ACHN (cell line): ENCODE measurements at regions not wholly inside any gene's neighbourhood (a gene's known extent, or its start where the extent isn't known, plus 50 kb on each side); places are given as distances from the start of the nearest gene placed in this dataset.

Source experiments
- DNase-seq: peaks from one replicate; pipeline ENCODE4 v3.0.0-alpha.2; 2015
- in situ Hi-C: cut with HindIII; loops from 2 replicates; pipeline ENCODE4 v1.10.0; 2017; ENCODE audit warnings: low sequenced_read_pairs, low pct_ligation_motif_present, low pct_unique_long_range_greater_than_20kb

DNA sequence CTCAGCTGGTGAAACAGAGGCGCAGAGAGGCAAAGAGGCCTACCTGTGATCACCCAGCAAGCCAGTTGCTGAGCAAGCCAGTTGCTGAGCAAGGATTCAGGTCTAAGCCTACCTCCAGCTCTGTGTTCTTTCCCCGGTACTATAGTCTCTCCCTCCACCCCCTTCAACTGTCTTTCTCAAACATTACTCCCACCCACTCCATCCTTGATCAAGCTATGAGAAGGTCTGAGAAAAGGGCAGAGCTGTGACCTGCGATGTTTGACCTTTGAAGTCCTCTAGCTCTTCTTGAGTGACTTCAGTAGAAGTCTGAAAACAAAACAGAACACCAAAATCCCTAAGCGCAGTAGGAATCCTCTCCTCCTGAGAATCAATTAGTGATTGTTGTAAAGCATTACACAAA lies 665.2 kb upstream of the ID2 start:
- in situ Hi-C loops = no loop called here
- DNase-seq = no peak

DNA sequence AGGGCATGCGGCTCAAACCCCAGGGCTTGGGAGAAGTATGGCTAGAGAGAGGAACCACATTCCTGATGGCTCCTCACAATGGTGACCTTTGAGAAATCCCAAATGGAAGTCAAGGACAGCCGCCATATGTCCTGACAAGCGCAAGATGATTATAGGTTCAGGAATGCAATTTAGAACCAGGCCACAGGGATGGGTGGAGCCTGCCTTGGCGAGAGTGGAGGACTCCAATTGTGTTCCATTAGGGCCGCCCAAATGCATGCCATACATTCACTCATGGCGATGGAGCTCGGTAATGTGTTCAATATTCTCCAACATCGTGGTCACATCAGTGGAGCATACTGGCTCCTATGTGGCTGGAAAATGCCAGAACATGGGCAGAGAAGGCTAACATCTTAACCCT lies 662.9 kb upstream of the ID2 start:
- no peak for DNase-seq
- in situ Hi-C loops = no loop called here

DNA sequence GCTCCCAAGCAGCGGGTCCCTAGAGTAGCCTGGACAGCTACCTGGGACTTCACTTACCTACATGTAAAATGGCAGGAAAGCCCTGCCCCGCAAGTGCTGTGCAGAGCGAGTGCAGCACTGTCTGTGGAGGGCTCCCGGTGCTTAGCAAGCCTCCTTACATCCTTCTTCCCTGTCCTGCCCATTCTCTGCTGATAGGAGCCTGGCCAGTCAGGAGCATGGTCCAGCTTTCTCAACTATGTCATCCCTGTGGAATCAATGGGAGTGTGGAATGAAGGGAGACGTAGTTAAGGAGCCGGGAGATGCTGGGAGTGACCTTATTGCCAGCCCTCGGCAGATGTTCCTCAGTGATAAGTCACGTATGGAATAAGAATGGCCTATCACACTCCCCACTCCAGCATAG lies 661.9 kb upstream of the ID2 start:
- in situ Hi-C loops = no loop called here
- DNase-seq = no peak

DNA sequence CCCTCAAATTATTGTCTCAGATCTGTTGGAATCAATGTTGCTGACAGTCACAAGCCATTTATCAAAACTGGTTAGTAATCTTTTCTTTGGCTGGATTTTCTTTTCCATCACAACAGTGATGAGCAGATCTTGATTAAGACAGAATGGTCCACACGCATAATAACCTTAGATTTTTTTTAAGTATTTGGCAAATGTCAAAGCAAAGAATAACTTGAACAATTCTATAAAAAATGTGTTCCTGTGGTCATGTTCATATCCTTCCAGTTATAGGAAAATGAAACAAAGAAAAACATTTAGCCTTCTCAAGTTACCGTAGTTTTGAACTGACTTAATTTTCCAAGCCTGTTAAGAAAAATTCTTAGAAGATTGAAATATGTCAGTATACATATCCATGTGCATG lies 659.9 kb upstream of the ID2 start:
- no peak for DNase-seq
- in situ Hi-C loops = no loop called here

DNA sequence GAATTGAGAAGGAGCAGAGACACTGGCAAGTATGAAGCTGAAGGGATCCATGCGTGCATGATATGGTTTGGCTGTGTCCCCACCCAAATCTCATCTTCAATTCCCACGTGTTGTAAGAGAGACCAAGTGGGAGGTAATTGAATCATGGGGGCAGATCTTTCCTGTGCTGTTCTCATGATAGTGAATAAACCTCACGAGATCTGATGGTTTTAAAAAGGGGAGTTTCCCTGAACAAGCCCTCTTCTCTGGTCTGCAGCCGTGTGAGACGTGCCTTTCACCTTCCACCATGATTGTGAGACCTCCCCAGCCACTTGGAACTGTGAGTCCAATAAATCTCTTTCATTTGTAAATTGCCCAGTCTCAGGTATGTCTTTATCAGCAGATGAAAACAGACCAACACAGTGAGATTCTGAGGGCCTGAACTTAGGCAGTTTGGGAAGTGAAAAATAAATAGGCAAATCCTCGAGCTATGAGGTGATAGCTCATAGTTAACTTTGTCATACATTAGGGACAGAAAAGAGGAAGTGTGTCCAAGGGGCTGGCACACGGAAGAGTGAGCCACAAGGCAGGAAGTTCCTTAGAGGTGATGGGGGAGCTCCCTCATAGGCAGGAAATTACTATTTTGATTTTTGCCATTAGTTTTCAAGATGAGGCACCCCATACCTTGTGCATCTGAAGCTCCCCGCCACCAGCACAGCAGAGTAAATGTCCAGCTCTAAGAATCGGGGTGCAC lies 658.8 kb upstream of the ID2 start:
- in situ Hi-C loops = no loop called here
- DNase-seq = no peak

DNA sequence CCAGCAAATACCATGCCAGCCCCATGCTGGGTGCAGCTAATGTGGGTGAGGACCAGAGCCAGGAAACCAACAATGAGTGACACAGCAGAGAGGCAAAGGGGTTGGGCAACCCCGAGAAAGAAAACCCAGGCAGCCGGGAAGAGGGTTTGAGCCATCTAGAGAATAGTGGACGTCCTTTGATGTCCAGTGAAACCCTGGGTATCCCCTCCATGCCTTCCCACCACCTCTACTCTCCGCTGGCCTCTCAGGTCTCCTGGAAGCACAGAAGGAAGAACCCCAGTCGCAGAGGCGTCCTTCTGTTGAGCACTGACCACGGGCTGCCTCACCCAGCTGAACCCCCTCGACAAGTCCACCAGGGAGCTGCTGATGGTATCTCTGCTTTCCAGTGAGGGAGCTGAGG lies 657.4 kb upstream of the ID2 start:
- in situ Hi-C loops = no loop called here
- DNase-seq = no peak

DNA sequence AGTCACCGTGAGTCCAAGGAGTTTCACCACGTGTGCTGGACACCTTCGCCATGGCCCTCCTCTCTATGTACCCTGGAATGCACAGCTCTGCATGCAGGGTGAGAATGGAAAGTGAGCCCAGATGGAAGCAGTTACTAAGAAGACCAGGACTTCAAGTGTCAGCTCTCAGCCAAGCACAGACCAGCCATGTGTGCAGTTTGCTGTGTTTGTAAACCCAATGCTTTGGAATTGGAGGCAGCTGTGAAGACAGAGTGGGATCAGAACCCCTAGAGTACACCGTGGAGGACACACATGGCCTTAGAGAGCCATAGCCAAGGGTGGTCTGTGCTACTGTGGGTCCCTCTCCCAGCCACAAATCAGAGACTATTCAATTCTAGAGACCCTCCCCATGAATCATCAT lies 655.5 kb upstream of the ID2 start:
- DNase-seq = no peak
- in situ Hi-C loops = no loop called here

DNA sequence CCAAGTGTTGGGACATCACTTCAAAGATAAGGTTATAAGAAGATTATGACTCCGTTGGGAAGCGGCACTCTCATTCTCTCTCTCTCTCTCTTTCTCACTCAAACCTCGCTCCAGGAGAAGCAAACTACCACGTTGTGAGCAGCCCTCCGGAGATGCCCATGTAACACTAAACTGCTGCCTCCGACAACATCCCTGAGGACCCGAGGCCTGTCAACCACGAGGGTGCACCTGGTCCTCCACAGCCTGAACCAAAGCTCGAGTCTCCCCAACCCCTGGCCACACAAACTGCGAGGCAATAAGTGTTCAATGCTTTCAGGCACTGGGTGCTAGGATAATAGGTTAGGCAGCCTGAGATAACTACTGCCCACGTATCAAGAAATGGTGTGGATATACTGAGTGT lies 654.5 kb upstream of the ID2 start:
- DNase-seq = no peak
- in situ Hi-C loops = no loop called here

DNA sequence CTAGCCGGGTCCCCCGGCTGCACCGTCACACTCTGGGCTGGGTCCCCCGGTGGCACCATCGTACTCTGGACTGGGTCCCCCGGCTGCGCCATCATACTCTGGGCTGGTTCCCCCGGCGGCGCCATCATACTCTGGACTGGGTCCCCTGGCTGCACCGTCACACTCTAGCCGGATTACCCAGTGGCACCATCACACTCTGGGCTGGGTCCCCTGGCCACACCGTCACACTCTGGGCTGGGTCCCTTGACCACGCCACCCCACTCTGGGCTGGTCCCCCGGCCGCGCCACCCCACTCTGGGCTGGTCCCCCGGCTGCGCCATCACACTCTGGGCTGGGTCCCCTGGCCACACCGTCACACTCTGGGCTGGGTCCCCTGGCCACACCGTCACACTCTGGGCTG lies 653.8 kb upstream of the ID2 start:
- in situ Hi-C loops = no loop called here
- no peak for DNase-seq

DNA sequence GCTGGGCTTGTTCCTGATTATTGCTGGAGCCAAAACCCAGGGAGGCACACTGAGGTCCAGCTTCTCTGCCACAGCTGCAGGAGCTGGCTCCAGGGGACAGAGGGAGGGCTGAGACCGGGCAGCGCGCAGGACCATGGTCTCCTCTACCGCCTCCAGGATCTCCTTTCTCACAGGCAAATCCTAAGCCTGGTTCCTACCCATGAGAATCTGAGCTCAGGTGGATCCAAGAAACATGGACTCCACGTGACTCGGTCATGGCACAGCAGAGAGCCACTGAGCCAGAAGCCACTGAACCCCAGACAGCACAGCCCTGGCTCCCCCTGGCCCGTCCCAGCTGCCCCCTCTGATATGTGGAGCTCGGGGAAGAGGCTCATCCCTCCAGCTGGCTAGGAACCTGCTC lies 653.4 kb upstream of the ID2 start:
- in situ Hi-C loops = no loop called here
- DNase-seq = no peak

DNA sequence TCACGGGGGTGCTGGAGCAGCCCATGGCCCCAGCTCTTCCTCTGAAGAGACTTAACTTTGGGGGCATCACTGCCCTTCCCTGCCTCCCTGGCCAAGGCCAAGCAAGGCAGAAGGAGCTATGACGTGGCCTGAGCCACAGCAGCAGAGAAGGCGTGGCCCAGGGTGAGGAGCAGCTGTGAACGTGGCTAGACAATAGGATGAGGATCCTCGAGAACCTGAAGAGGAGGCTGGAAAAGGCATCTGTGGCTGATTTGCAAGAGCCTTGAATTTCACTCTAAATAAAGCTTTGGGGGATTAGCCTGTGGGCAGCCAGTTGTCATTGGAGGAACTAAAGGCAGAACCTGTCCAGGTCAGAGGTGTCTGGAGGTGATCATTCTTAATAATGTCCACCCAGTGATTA lies 652.9 kb upstream of the ID2 start:
- in situ Hi-C loops = no loop called here
- no peak for DNase-seq

DNA sequence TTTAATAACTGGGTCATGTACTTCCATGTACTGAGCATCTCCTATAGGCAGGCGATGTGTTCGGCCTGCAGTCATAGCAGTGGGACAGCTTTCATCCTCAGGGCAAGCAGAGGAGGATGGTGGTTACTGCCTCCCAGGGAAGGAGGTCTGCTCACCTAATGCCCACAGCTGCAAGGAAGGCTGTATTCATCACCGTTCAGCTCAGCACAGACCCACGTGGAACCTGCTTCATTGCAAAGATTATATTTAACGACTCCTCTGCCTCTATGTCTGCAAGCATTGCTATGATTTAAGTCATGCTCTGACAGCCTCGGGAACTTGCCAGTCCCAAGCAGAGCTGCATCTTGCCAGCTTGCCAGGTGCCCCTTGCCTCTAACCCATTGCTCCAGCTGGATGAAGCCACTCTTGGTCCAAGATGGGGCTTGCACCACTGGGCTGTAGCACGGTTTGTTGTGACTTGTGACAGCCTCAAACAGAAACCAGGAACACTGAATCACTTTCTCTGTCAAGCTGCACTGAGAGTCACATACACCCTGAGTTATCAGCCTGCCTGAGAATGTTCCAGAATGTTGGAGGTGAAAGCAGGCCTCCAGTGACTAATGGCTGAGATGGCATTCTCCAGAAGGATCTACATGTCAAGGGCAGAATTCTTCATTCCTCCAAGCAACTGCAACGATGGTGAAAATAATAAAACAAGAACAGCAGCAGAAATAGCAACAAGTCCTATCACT lies 651.1 kb upstream of the ID2 start:
- in situ Hi-C loops = no loop called here
- DNase-seq = no peak

DNA sequence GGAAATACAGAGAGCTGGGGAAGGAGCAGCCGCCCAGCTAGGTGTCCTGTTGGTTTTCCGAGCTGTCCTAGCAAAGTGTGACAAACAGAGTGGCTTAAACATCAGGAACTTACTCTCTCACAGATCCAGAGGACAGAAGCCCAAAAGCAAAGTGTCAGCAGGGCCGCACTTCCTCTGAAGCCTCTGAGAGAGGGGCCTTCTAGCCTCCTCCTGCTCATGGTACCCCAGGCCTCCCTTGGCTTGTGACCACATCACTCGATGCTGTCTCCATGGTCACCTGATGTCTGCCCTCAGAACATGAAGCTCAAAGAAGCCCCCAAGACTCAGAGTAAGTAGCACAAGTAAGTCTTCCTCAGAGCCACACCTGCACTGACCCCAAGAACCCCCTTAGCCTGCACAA lies 650.5 kb upstream of the ID2 start:
- in situ Hi-C loops = no loop called here
- DNase-seq = no peak

DNA sequence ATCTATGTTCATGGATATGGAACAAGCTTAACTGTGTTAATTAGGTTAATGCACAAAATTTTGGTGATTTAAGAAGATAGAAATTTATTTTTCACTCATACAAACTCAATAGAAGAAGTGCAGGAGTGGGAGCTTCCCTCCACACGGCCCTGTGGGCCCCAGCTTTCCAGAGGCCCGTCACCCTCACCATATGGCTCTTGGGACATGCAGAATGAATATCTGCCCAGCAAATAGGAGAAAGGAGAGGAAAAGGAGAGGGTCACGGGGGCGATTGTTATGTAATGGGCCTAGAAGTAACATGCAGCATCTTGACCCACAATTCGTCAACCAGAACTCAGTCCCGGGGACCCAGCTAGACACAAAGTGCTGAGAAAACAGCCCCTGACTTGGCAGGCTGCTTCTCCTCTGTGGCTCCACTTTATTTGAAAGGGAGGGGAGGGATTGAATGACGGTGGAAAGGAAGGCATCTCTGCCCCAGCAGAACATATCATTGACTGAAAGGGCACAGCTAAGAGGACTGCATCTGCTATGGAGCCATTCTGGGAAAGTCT lies 648.2 kb upstream of the ID2 start:
- no peak for DNase-seq
- in situ Hi-C loops = no loop called here

DNA sequence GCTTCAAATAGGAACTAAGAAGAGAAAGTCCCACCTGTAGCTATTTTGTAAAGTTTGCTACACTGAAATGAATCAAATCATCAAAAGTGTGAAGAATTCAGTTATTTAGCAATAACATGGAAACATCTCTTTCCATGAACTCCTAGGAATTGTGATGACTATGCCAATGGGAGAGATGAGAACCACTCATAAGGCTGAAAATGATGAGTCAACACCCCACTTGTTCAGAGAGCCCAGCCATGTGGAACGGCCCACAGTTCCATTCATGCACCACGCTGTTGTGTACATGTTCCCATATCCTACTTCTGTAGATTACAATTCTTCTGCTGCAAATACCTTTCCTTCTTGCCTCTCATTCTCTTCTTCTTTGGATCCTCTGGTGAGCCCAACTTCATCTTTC lies 645.5 kb upstream of the ID2 start:
- in situ Hi-C loops = no loop called here

DNA sequence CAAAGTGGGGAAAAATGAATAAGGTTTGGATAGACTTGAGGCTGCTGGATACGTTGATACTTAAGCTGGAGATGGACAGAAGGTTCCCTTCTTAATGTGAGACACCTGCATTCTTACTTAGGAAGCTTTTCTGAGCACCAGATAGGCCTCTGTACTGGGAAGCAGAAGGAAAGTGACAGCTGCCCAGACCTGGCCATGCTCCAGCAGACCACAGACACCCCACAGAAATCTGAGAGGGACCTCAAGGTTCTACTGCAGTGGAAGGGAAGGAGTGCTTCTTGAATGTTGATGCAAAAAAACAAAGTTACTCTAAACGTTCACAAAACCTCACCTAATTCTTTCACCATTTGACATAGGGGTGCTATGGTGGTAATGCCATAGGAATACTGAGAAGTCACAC lies 642.1 kb upstream of the ID2 start:
- in situ Hi-C loops = no loop called here
- DNase-seq = no peak

More for the DNA sequence above, 645.5 kb upstream of the ID2 start:
- peak; percentile 77 for DNase-seq

DNA sequence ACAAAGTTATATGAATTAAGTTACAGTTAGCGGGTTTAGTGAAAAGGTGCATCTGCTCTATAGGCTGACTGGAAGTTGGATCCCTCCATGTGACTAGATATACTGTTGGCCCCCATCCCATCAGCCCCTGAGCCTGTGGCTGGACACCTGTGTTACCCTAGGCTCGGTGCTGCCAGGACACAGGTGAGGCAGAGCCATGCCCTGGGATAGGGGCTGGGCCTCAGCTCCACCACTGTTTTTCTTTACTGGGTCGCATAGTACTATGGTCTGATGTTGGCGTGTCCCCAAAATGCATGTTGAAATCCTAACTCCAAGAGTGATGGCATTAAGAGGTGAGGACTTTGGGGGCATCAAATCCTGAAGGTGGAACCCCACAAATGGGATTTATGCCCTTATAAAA lies 638.6 kb upstream of the ID2 start:
- no peak for DNase-seq
- in situ Hi-C loops = no loop called here

DNA sequence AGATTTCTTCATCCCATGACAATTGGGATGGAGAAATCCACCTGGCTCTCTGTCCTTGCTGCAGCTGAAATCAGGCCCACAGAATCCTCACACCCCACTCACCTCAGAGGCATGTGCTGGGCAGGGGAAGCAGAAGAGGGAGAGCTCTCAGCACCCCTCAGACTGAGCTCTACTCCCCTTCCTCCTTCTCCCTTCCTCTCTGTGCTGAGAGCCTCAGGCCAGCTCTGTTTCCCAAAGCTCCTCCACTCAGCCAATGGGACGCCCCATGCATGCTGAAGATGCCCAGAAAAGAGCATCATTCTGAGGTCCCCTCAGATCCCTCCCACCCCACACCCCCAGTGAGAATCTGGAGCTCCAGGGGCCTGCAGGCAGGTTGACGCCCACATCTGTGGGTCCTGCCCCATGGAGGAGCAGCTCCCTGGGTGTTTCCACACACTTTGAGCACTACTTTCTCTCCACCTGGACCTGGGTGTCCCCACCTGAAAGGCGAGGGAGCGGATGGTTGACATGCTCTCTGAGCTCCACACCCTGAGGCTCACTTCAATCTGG lies 637.7 kb upstream of the ID2 start:
- in situ Hi-C loops = no loop called here
- DNase-seq = no peak

DNA sequence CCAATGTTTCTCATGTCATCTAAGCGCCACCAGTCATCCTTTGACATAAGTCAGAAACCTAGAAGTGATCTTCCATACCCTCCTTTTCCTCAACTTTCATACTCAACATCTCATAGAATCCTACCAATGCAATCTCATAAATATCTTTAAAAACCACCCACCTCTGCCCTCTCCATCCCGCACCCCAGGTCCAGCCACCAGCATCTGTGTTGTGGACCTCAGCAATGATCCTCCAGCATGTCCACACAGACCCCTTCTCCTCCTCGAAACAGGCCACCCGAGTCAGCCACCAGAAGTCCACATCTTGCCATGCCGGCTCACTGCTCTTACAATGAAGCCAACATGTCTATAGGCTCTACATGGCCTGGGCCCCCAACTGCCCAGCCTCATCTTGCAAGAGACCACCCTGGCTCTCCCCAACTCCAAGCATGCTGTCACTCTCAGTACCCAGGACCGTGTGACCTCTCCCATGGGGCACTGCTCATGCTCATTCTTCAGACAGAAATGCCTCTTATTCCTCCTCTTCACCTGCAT lies 636.7 kb upstream of the ID2 start:
- in situ Hi-C loops = no loop called here
- DNase-seq = no peak

DNA sequence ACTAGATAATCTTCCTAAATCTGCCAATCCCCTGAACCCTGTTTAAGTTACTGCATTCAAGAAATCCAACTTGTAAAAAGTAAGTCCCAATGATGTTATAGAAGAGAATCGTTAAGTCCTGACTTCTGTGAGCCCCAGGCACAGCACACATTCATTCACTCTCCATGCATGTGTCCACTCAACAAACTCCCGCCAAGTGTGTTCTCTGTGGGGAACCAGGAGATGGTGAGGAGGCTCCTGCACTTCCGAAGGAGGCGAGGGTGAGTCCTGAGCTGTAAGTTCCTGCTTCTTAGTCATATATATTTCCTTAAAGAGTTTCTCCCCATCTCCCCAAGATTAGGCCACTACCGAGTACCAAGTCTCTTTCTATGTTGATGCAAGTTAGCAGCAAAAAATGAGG lies 635.0 kb upstream of the ID2 start:
- DNase-seq = no peak
- in situ Hi-C loops = no loop called here
